NCI-H1105 treated with DMSO at 0.1 percent for 48 hours (cell line): ENCODE measurements at regions not wholly inside any gene's neighbourhood (a gene's known extent, or its start where the extent isn't known, plus 50 kb on each side); places are given as distances from the start of the nearest gene placed in this dataset.
A peak's percentile ranks its signal among the peaks of the same experiment; 100 is the strongest.

Experiments used
- DNase-seq: peaks from one replicate; lab custom pipeline; 2025; lab: John Stamatoyannopoulos, UW

- no peak for DNase-seq
Measured at GRCh38 chr3:933326-933725, 159.5 kb upstream of the CNTN6 start.

DNA sequence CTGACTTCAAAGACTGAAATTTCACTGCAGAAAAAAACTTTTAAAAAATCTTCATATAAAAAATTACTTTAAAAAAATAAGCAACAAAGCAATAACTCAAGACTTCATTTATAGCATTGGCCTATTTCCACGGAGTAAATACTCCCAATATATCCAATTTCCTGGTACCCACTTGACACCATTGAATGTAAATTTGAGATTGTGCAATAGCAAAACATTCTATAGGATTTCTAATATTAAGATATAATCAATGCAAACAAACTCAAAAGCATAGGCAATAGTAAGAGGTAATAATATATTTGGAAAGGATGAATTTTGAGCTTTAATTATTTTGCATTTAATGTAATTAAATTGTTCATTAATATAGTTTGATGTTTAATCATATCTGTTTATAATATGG, 148.0 kb upstream of the CNTN6 start:
- DNase-seq, result no peak

GRCh38 chr3:945738-946137, 147.1 kb upstream of the CNTN6 start:
- no peak for DNase-seq

DNA sequence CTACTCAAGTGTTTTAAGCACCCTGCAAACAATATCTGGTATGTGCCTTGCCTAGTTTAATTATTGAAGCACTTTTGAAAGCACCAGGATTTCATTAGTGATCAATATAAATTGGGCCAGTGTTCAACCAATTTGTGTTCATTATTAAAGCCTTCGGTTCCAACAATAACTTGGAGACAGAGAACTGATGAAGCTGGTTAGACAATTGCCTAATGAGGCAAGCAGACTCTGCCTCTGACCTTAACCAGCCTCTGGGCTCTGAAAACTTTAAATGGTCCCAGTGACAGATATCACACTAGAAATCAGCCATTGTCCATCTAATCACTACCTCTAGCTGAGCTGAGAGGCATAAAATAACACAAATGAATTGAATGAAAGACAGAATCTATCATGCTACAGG, 139.9 kb upstream of the CNTN6 start:
- no peak for DNase-seq

DNA sequence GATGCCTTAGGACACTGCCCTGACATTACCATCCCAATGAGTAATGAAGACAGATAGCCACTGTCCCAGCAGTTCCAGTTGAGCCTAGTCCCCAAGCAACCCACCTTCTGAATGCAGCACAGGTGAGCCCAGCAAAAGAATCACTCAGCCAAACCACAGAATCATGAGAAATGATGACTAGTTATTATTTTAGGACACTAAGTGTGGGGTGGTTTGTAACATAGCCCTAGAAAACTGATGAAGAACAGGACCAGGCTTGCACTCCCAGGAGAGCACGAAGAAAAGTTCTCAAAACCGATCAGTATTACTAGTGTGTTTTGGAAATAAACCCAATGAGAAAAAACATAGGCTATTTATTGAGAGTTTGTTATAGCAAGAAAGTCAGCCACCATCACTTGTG, 129.6 kb upstream of the CNTN6 start:
- no peak for DNase-seq

GRCh38 chr3:963755-964154, 129.1 kb upstream of the CNTN6 start:
- no peak for DNase-seq

GRCh38 chr3:965826-966225, 127.0 kb upstream of the CNTN6 start:
- no peak for DNase-seq

GRCh38 chr3:966341-966740, 126.5 kb upstream of the CNTN6 start:
- peak; percentile 74 for DNase-seq

DNA sequence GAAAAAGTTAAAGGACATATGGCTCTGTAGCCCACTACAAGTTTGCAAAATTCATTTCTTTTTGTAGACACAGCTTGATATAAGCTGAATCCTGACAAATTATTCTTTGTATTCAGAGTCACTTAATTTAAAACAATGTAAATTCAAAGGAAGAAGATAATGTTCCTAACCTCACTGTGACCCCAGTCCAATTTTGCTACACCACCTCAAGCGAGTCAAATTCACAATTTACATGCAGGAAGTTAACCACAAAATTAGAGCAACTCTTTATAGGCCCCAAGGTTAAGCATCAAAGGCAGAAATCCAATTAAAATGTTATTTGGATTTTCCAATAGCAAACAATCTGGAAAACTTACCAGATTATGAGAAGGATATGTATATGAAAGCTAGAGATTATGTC, 119.5 kb upstream of the CNTN6 start:
- no peak for DNase-seq

DNA sequence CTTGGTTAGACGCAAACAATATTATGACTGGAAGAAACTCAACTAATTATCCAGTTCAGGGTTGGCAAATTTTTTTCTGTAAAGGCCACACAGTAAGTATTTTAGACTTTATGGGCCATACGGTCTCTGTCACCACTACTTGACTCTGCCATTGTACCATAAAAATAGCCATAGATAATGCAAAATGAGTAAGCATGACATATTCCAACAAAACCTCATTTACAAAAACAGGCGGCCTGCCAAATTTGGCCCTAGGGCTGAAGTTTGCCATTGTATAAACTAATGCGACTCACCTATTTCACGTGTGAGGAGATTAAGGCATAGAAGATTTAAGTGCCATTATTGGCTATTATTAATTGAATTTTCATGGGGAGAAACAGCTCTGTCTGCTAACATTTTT, 116.8 kb upstream of the CNTN6 start:
- no peak for DNase-seq

DNA sequence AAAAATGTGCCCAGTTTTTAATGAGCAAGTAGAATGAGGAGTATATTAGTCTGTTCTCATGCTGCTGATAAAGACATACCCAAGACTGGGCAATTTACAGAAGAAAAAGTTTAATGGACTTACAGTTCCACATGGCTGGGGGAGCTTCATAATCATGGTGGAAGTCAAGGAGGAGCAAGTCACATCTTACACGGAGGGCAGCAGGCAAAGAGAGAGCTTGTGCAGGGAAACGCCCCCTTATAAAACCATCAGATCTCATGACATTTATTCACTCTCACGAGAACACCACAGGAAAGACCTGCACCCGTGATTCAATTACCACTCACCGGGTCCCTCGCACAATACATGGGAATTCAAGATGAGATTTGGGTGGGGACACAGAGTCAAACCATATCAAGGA, 111.7 kb upstream of the CNTN6 start:
- no peak for DNase-seq

GRCh38 chr3:988785-989184, 104.0 kb upstream of the CNTN6 start:
- no peak for DNase-seq

- DNase-seq, result no peak
Measured at GRCh38 chr3:992871-993270, 100.0 kb upstream of the CNTN6 start.

DNA sequence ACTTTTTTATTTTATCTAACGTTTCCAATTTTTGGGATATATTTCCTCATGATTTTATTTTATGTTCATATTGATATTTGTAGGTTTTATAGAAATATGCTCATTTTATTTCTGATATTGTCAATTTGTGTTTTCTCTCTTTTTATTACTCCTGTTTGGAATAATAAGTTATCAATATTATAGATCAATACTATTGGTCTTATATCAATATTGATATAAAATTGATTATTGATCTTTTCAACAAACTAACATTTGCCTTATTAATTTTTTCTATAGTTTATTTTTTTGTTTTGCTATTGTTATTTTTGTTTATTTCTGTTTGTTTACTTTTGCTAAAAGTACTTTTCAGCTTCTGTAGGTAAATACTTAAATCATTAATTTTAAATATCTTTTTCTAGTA, 90.8 kb upstream of the CNTN6 start:
- DNase-seq, result no peak

DNA sequence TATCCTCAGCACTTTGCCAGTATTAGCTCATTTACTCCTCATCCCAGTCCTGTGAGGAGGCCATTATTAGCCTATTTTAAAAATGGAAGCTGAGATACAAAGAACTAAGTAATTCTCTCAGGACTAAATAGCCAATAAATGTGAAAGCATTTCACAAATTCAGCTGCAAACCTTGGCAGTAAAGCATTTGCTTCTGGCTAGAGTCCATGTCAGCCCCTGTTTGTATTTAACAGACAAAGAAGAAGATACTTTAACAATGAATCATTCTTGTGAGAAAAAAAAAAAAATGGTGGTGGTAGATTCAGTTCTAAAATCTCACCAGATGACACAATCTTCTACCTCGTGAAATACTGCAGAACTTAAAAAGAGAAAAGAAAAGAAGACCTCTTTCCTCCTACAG, 85.0 kb upstream of the CNTN6 start:
- DNase-seq, result no peak

- DNase-seq, result no peak
Measured at GRCh38 chr3:1010228-1010627, 82.6 kb upstream of the CNTN6 start.

DNA sequence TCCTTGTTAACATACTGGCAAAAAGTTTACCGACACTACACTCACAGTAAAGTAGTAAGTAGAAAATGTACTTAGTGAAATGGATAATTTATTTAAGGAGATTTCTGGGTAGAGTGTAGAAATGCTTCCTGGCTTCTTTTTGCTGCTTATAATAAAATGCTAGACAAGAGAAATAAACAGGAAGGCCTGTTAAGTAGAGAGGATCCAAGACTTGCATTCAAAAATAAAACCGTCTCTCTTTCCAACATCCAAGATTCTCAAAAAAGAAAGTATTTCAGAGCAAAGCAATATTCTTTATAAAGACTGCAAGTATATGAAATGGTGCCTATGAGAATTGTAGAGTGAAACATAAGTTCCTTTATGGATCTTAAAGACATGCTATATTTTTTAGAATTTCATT, 77.0 kb upstream of the CNTN6 start:
- no peak for DNase-seq

GRCh38 chr3:1017870-1018269, 75.0 kb upstream of the CNTN6 start:
- no peak for DNase-seq

- no peak for DNase-seq
Measured at GRCh38 chr3:1019157-1019556, 73.7 kb upstream of the CNTN6 start.

DNA sequence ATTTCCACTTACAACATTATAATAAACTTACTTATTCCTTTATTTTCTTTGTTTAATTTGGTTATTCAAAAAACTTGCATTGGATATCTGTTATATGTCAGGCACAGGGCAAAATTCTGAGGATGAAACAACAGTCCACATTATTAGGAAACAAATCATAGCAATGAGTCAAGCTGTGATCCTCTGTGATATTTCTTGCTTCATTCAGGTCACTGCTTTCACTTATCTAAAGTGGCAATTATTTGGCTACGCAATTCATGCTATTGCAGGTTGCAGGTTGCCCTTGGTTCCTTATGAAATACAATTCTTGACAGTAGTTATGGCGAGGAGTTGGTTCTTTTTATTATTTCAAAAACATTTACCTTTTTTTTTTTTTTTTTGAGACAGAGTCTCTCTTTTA, 66.4 kb upstream of the CNTN6 start:
- DNase-seq, result no peak

GRCh38 chr3:1036207-1036826, 56.5 kb upstream of the CNTN6 start:
- no peak for DNase-seq

GRCh38 chr3:1037631-1038030, 55.2 kb upstream of the CNTN6 start:
- DNase-seq, result no peak
